Immature natural killer cell (primary cell): ENCODE measurements at regions not wholly inside any gene's neighbourhood (a gene's known extent, or its start where the extent isn't known, plus 50 kb on each side); places are given as distances from the start of the nearest gene placed in this dataset.

Experiments used
- DNase-seq, 3 donors: peaks; one replicate each; pipeline ENCODE4 v3.0.0; 2022; ENCODE audit warnings: mixed read lengths in 1 of 3
- H3K27ac Mint-ChIP-seq, 6 donors: one replicate each; pipeline ENCODE4 v1.8.0; 2020; ENCODE audit warnings: mixed read lengths in 6 of 6, mild to moderate bottlenecking in 5 of 6, inconsistent platforms in 4 of 6, moderate library complexity in 3 of 6
- H3K27me3 Mint-ChIP-seq, 3 donors: one replicate each; pipeline ENCODE4 v1.8.0; 2020 to 2021; ENCODE audit warnings: low read depth in 3 of 3, mild to moderate bottlenecking in 3 of 3, mixed read lengths in 3 of 3, moderate library complexity in 3 of 3, inconsistent platforms in 1 of 3
- H3K36me3 Mint-ChIP-seq, 3 donors: one replicate each; pipeline ENCODE4 v1.8.0; 2020; ENCODE audit warnings: mixed read lengths in 3 of 3, inconsistent platforms in 2 of 3, mild to moderate bottlenecking in 2 of 3
- H3K4me1 Mint-ChIP-seq, 2 donors: one replicate each; pipeline ENCODE4 v1.8.0; 2020; ENCODE audit warnings: inconsistent platforms in 2 of 2, mild to moderate bottlenecking in 2 of 2, mixed read lengths in 2 of 2, moderate library complexity in 1 of 2
- H3K4me3 Mint-ChIP-seq, 5 donors: one replicate each; pipeline ENCODE4 v1.8.0; 2020; ENCODE audit warnings: mild to moderate bottlenecking in 5 of 5, mixed read lengths in 5 of 5, inconsistent platforms in 3 of 5, moderate library complexity in 3 of 5
- H3K9me3 Mint-ChIP-seq, 6 donors: one replicate each; pipeline ENCODE4 v1.8.0; 2020; ENCODE audit warnings: mild to moderate bottlenecking in 6 of 6, mixed read lengths in 6 of 6, inconsistent platforms in 4 of 6, moderate library complexity in 3 of 6

GRCh38 chr18:11520536-11520935 lies 88.9 kb upstream of the SLC35G4 start:
- Mint-ChIP-seq H3K9me3 (peaks cover 0 to 4% (median 0%) of the 10 kb centered on the region in 6 donors), H3K27ac (no peak overlapping the region), H3K27me3 (peaks cover 0 to 13% (median 6%) of the 10 kb centered on the region in 3 donors), H3K4me3 (no peak overlapping the region), H3K4me1 (no peaks in the 10 kb centered on the region), H3K36me3 (no peaks in the 10 kb centered on the region)
- DNase-seq = no peak

GRCh38 chr18:11518788-11519685 lies 90.4 kb upstream of the SLC35G4 start:
- Mint-ChIP-seq H3K9me3 (peaks cover 0 to 6% (median 0%) of the 10 kb centered on the region in 6 donors), H3K36me3 (no peaks in the 10 kb centered on the region), H3K4me1 (no peaks in the 10 kb centered on the region), H3K4me3 (no peak overlapping the region), H3K27me3 (peaks cover 0 to 13% (median 6%) of the 10 kb centered on the region in 3 donors), H3K27ac (no peak overlapping the region)
- no peak for DNase-seq

- peaks cover 0 to 2% (median 0%) of the 10 kb centered on the region in 6 donors for H3K9me3 Mint-ChIP-seq
- H3K4me1 Mint-ChIP-seq = no peaks in the 10 kb centered on the region
- H3K27ac Mint-ChIP-seq = no peak overlapping the region
- H3K4me3 Mint-ChIP-seq = no peak overlapping the region
- no peaks in the 10 kb centered on the region for H3K36me3 Mint-ChIP-seq
- DNase-seq = no peak
- peaks cover 0 to 5% (median 4%) of the 10 kb centered on the region in 3 donors for H3K27me3 Mint-ChIP-seq
Observed at GRCh38 chr18:11517704-11518103, 91.7 kb upstream of the SLC35G4 start.

- peaks cover 0 to 2% (median 0%) of the 10 kb centered on the region in 6 donors for H3K9me3 Mint-ChIP-seq
- no peak overlapping the region for H3K4me3 Mint-ChIP-seq
- H3K4me1 Mint-ChIP-seq = no peaks in the 10 kb centered on the region
- DNase-seq = no peak
- H3K27ac Mint-ChIP-seq = no peak overlapping the region
- no peaks in the 10 kb centered on the region for H3K36me3 Mint-ChIP-seq
- peaks cover 0 to 5% (median 4%) of the 10 kb centered on the region in 3 donors for H3K27me3 Mint-ChIP-seq
Observed at GRCh38 chr18:11516751-11517503, 92.5 kb upstream of the SLC35G4 start.

GRCh38 chr18:11514267-11514666 lies 95.1 kb upstream of the SLC35G4 start:
- no peak overlapping the region for H3K4me3 Mint-ChIP-seq
- no peak for DNase-seq
- peaks cover 0 to 5% (median 0%) of the 10 kb centered on the region in 6 donors for H3K9me3 Mint-ChIP-seq
- H3K27me3 Mint-ChIP-seq = peaks cover 0 to 5% (median 1%) of the 10 kb centered on the region in 3 donors
- H3K36me3 Mint-ChIP-seq = no peaks in the 10 kb centered on the region
- H3K27ac Mint-ChIP-seq = no peak overlapping the region
- no peaks in the 10 kb centered on the region for H3K4me1 Mint-ChIP-seq

- Mint-ChIP-seq H3K27ac (no peak overlapping the region), H3K4me3 (no peak overlapping the region), H3K9me3 (peaks cover 0 to 5% (median 0%) of the 10 kb centered on the region in 6 donors), H3K4me1 (no peaks in the 10 kb centered on the region), H3K27me3 (no peaks in the 10 kb centered on the region), H3K36me3 (no peaks in the 10 kb centered on the region)
- no peak for DNase-seq
Observed at GRCh38 chr18:11512096-11513025, 97.0 kb upstream of the SLC35G4 start.

GRCh38 chr18:11511434-11512095 lies 97.8 kb upstream of the SLC35G4 start:
- Mint-ChIP-seq H3K4me1 (no peaks in the 10 kb centered on the region), H3K4me3 (no peak overlapping the region), H3K27ac (no peak overlapping the region), H3K36me3 (no peaks in the 10 kb centered on the region), H3K27me3 (no peaks in the 10 kb centered on the region), H3K9me3 (peaks cover 0 to 5% (median 0%) of the 10 kb centered on the region in 6 donors)
- no peak for DNase-seq

GRCh38 chr18:11506856-11507255 lies 102.5 kb upstream of the SLC35G4 start:
- no peaks in the 10 kb centered on the region for H3K4me1 Mint-ChIP-seq
- peaks cover 0 to 3% (median 0%) of the 10 kb centered on the region in 6 donors for H3K9me3 Mint-ChIP-seq
- no peak for DNase-seq
- no peak overlapping the region for H3K4me3 Mint-ChIP-seq
- no peaks in the 10 kb centered on the region for H3K27me3 Mint-ChIP-seq
- no peak overlapping the region for H3K27ac Mint-ChIP-seq
- no peaks in the 10 kb centered on the region for H3K36me3 Mint-ChIP-seq

GRCh38 chr18:11505993-11506392 lies 103.4 kb upstream of the SLC35G4 start:
- no peaks in the 10 kb centered on the region for H3K4me1 Mint-ChIP-seq
- H3K4me3 Mint-ChIP-seq = no peak overlapping the region
- H3K27ac Mint-ChIP-seq = no peak overlapping the region
- no peaks in the 10 kb centered on the region for H3K27me3 Mint-ChIP-seq
- DNase-seq = no peak
- H3K36me3 Mint-ChIP-seq = no peaks in the 10 kb centered on the region
- H3K9me3 Mint-ChIP-seq = peaks cover 0 to 2% (median 0%) of the 10 kb centered on the region in 6 donors

GRCh38 chr18:11504962-11505361 lies 104.4 kb upstream of the SLC35G4 start:
- no peaks in the 10 kb centered on the region for H3K9me3 Mint-ChIP-seq
- no peaks in the 10 kb centered on the region for H3K27me3 Mint-ChIP-seq
- DNase-seq = no peak
- H3K4me1 Mint-ChIP-seq = no peaks in the 10 kb centered on the region
- H3K4me3 Mint-ChIP-seq = no peak overlapping the region
- H3K36me3 Mint-ChIP-seq = no peaks in the 10 kb centered on the region
- H3K27ac Mint-ChIP-seq = no peak overlapping the region

GRCh38 chr18:11502368-11502767 lies 107.0 kb upstream of the SLC35G4 start:
- H3K27ac Mint-ChIP-seq = no peak overlapping the region
- H3K9me3 Mint-ChIP-seq = peaks cover 0 to 1% (median 0%) of the 10 kb centered on the region in 6 donors
- H3K36me3 Mint-ChIP-seq = no peaks in the 10 kb centered on the region
- no peak overlapping the region for H3K4me3 Mint-ChIP-seq
- H3K27me3 Mint-ChIP-seq = peaks cover 0 to 3% (median 0%) of the 10 kb centered on the region in 3 donors
- no peak for DNase-seq
- no peaks in the 10 kb centered on the region for H3K4me1 Mint-ChIP-seq

- no peak overlapping the region for H3K27ac Mint-ChIP-seq
- peaks cover 0 to 1% (median 0%) of the 10 kb centered on the region in 6 donors for H3K9me3 Mint-ChIP-seq
Observed at GRCh38 chr18:11501352-11501751, 108.0 kb upstream of the SLC35G4 start.

More at GRCh38 chr18:11501352-11501751, 108.0 kb upstream of the SLC35G4 start:
- no peaks in the 10 kb centered on the region for H3K36me3 Mint-ChIP-seq
- peaks cover 0 to 3% (median 0%) of the 10 kb centered on the region in 3 donors for H3K27me3 Mint-ChIP-seq
- no peak overlapping the region for H3K4me3 Mint-ChIP-seq
- no peak for DNase-seq
- no peaks in the 10 kb centered on the region for H3K4me1 Mint-ChIP-seq
